ENCODE measurements at regions not wholly inside any gene's neighbourhood (a gene's known extent, or its start where the extent isn't known, plus 50 kb on each side); places are given as distances from the start of the nearest gene placed in this dataset.
"Not testable (repeated sequence)": the region's sequence is repeated elsewhere in the genome, so short reads cannot be mapped to it uniquely, and the experiment has no call there.

- DNase-seq (ENCODE audit: low read depth) = no peak
- H3K36me3 ChIP-seq (ENCODE audit: control insufficient read depth, insufficient read depth, low read length) = no peaks in the 10 kb centered on the region
- CTCF ChIA-PET = no interaction called here
- no peak for TF ChIP-seq CTCF (IDR thresholded peaks at IDR 0.05; ENCODE audit: insufficient read depth, low read depth, low read length)
- H3K27me3 ChIP-seq (ENCODE audit: control insufficient read depth, insufficient read depth, low read length) = peaks cover 11% of the 10 kb centered on the region
- H3K4me3 ChIP-seq (ENCODE audit: low read depth, low read length) = no peak overlapping the region
- POLR2A ChIA-PET = no interaction called here
Observed at GRCh38 chr7:76133839-76134238, 67.9 kb upstream of the SRRM3 start.

- H3K4me3 ChIP-seq (ENCODE audit: low read depth, low read length); H3K36me3 ChIP-seq (ENCODE audit: control insufficient read depth, insufficient read depth, low read length); DNase-seq (ENCODE audit: low read depth); H3K27me3 ChIP-seq (ENCODE audit: control insufficient read depth, insufficient read depth, low read length); POLR2A ChIA-PET; CTCF ChIA-PET: not testable (repeated sequence)
Observed at GRCh38 chr7:76135263-76135662, 66.4 kb upstream of the SRRM3 start.

GRCh38 chr7:76138577-76139313, 63.0 kb upstream of the SRRM3 start:
- POLR2A ChIA-PET; DNase-seq (ENCODE audit: low read depth); H3K27me3 ChIP-seq (ENCODE audit: control insufficient read depth, insufficient read depth, low read length); CTCF ChIA-PET; H3K36me3 ChIP-seq (ENCODE audit: control insufficient read depth, insufficient read depth, low read length); H3K4me3 ChIP-seq (ENCODE audit: low read depth, low read length): not testable (repeated sequence)

- DNase-seq (ENCODE audit: low read depth) = no peak
- Histone ChIP-seq H3K27me3 (ENCODE audit: control insufficient read depth, insufficient read depth, low read length) (peaks cover 9% of the 10 kb centered on the region), H3K4me3 (ENCODE audit: low read depth, low read length) (no peak overlapping the region), H3K36me3 (ENCODE audit: control insufficient read depth, insufficient read depth, low read length) (no peaks in the 10 kb centered on the region)
- CTCF ChIA-PET = no interaction called here
- no peak for TF ChIP-seq CTCF (IDR thresholded peaks at IDR 0.05; ENCODE audit: insufficient read depth, low read depth, low read length)
- POLR2A ChIA-PET = no interaction called here
Observed at GRCh38 chr7:76139670-76140069, 62.0 kb upstream of the SRRM3 start.

GRCh38 chr7:76140259-76140658, 61.4 kb upstream of the SRRM3 start:
- POLR2A ChIA-PET, CTCF ChIA-PET: not testable (repeated sequence)

GRCh38 chr7:76142861-76143260, 58.8 kb upstream of the SRRM3 start:
- CTCF ChIA-PET = interaction anchor here (0.7 to 0.9 kb wide), 2 partner anchors 17 to 120 kb away, joined by 3 read pairs; no protein-coding TSS in a partner anchor
- Histone ChIP-seq H3K36me3 (ENCODE audit: control insufficient read depth, insufficient read depth, low read length) (no peaks in the 10 kb centered on the region), H3K4me3 (ENCODE audit: low read depth, low read length) (no peak overlapping the region), H3K27me3 (ENCODE audit: control insufficient read depth, insufficient read depth, low read length) (peaks cover 7% of the 10 kb centered on the region)
- no peak for DNase-seq (ENCODE audit: low read depth)
- TF ChIP-seq CTCF (IDR thresholded peaks at IDR 0.05; ENCODE audit: insufficient read depth, low read depth, low read length) = no peak
- POLR2A ChIA-PET = no interaction called here

More at GRCh38 chr7:76140259-76140658, 61.4 kb upstream of the SRRM3 start:
- peaks cover 10% of the 10 kb centered on the region for H3K27me3 ChIP-seq (ENCODE audit: control insufficient read depth, insufficient read depth, low read length)
- DNase-seq (ENCODE audit: low read depth); H3K36me3 ChIP-seq (ENCODE audit: control insufficient read depth, insufficient read depth, low read length); H3K4me3 ChIP-seq (ENCODE audit: low read depth, low read length): not testable (repeated sequence)

- POLR2A ChIA-PET; H3K4me3 ChIP-seq (ENCODE audit: low read depth, low read length); H3K27me3 ChIP-seq (ENCODE audit: control insufficient read depth, insufficient read depth, low read length); DNase-seq (ENCODE audit: low read depth); H3K36me3 ChIP-seq (ENCODE audit: control insufficient read depth, insufficient read depth, low read length): not testable (repeated sequence)
- CTCF ChIA-PET = interaction anchor here (0.6 kb wide), 1 partner anchor 15 kb away, joined by 3 read pairs; no protein-coding TSS in a partner anchor
Observed at GRCh38 chr7:76144664-76145270, 56.9 kb upstream of the SRRM3 start.

Measured in BJ (cell line).